RWPE2 (cell line): ENCODE measurements at regions not wholly inside any gene's neighbourhood (a gene's known extent, or its start where the extent isn't known, plus 50 kb on each side); places are given as distances from the start of the nearest gene placed in this dataset.

Source experiments
- ATAC-seq: fragments of 200-7000 bp; cut with Tn5 transposase; 3 replicates; pipeline ENCODE4 v1.9.1; 2021; ENCODE audit warnings: low read depth
- DNase-seq: peaks from one replicate; pipeline ENCODE4 v3.0.0-alpha.2; 2020; ENCODE audit warnings: low spot score
- H3K27ac ChIP-seq: fragments of 450-650 bp; 2 replicates; pipeline ENCODE4 v1.5.1; 2017; ENCODE audit warnings: mild to moderate bottlenecking; ENCODE audit not compliant: poor library complexity, severe bottlenecking
- H3K27me3 ChIP-seq: fragments of 250-450 bp; sonication (Bioruptor Pico); 2 replicates; pipeline ENCODE4 v1.5.1; 2021; ENCODE audit warnings: mild to moderate bottlenecking, moderate library complexity; ENCODE audit not compliant: insufficient read depth, poor library complexity, severe bottlenecking
- H3K36me3 ChIP-seq: fragments of 250-450 bp; sonication (Bioruptor Pico); 2 replicates; pipeline ENCODE4 v1.5.1; 2020; ENCODE audit warnings: low read depth, mild to moderate bottlenecking, moderate library complexity
- H3K4me1 ChIP-seq: fragments of 250-450 bp; sonication (Bioruptor Pico); 2 replicates; pipeline ENCODE4 v1.5.1; 2021; ENCODE audit warnings: mild to moderate bottlenecking, moderate library complexity; ENCODE audit not compliant: insufficient read depth, poor library complexity, severe bottlenecking
- H3K4me3 ChIP-seq: fragments of 250-450 bp; sonication (Bioruptor Pico); 2 replicates; pipeline ENCODE4 v1.5.1; 2021; ENCODE audit warnings: mild to moderate bottlenecking, moderate library complexity; ENCODE audit not compliant: severe bottlenecking
- H3K9me3 ChIP-seq: fragments of 250-450 bp; sonication (Bioruptor Pico); 2 replicates; pipeline ENCODE4 v1.5.1; 2021; ENCODE audit warnings: mild to moderate bottlenecking, moderate library complexity; ENCODE audit not compliant: severe bottlenecking
- TF ChIP-seq, protein P1 (sequence below): fragments of 450-650 bp; IDR thresholded peaks from one replicate; pipeline ENCODE4 v1.5.1; 2017; ENCODE audit warnings: mild to moderate bottlenecking, moderate library complexity; ENCODE audit not compliant: poor library complexity, severe bottlenecking

DNA sequence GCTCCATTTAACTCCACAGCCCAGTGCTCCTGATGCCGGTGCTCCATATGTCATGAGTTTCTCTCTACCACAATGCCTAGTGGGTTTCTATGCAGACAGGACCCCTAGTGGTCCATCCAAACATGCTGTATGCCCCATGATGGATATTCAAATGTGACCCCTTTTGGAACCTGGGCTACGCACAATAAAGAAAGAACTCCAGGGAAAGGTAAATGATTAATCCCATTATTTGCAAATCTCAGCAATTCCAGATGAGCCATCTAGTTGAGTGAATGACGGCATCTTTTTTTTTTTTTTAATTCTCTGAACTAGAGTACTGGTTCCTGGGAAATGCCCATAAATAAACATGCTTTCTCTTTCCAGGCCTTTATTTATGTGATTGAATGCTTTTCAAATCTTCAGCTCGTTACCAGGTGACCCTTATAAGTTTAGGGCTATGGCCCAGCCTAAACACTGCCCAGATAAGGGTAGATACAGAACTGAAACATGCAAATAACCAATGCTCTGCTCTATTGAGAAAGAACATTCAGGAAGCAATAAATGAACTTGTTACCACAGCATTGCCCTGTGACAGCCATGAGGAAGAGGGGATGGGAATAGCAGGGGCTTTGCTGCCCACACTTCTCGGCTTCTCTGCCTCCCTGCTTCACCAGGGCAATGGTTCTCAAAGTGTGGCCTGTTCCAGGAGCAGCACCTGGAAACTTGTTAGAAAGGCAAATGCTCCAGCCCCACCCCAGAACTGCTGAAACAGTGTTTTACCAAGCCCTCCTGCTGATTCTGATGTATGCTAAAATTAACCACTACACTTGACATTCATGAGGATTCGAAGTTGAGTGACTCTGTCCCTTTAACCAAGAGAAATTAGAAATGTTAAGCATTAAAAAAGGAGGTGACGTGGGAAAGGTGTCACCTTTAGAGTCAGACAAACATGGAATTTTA is 151.7 kb downstream of the SEC16B start:
- Histone ChIP-seq H3K27me3 (no peaks in the 10 kb centered on the region), H3K9me3 (no peaks in the 10 kb centered on the region), H3K4me1 (no peaks in the 10 kb centered on the region), H3K27ac (no peak overlapping the region), H3K4me3 (no peak overlapping the region), H3K36me3 (no peaks in the 10 kb centered on the region)
- DNase-seq (no peak), ATAC-seq (no peak)
- TF ChIP-seq, protein P1, sequence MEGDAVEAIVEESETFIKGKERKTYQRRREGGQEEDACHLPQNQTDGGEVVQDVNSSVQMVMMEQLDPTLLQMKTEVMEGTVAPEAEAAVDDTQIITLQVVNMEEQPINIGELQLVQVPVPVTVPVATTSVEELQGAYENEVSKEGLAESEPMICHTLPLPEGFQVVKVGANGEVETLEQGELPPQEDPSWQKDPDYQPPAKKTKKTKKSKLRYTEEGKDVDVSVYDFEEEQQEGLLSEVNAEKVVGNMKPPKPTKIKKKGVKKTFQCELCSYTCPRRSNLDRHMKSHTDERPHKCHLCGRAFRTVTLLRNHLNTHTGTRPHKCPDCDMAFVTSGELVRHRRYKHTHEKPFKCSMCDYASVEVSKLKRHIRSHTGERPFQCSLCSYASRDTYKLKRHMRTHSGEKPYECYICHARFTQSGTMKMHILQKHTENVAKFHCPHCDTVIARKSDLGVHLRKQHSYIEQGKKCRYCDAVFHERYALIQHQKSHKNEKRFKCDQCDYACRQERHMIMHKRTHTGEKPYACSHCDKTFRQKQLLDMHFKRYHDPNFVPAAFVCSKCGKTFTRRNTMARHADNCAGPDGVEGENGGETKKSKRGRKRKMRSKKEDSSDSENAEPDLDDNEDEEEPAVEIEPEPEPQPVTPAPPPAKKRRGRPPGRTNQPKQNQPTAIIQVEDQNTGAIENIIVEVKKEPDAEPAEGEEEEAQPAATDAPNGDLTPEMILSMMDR = no peak

DNA sequence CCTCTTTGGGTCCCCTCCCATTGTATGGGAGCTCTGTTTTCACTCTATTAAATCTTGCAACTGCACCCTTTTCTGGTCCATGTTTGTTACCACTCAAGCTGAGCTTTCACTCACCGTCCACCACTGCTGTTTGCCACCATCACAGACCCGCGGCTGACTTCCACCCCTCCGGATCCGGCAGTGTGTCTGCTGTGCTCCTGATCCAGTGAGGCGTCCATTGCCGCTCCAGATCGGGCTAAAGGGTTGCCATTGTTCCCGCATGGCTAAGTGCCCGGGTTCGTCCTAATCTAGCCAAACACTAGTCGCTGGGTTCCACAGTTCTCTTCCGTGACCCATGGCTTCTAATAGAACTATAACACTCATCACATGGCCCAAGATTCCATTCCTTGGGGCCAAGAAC is 157.2 kb downstream of the SEC16B start:
- H3K9me3 ChIP-seq = no peaks in the 10 kb centered on the region
- TF ChIP-seq, protein P1 = no peak
- no peak overlapping the region for H3K27ac ChIP-seq
- no peak for ATAC-seq
- no peaks in the 10 kb centered on the region for H3K36me3 ChIP-seq
- H3K4me3 ChIP-seq = no peak overlapping the region
- H3K4me1 ChIP-seq = no peaks in the 10 kb centered on the region
- no peaks in the 10 kb centered on the region for H3K27me3 ChIP-seq
- DNase-seq = no peak

DNA sequence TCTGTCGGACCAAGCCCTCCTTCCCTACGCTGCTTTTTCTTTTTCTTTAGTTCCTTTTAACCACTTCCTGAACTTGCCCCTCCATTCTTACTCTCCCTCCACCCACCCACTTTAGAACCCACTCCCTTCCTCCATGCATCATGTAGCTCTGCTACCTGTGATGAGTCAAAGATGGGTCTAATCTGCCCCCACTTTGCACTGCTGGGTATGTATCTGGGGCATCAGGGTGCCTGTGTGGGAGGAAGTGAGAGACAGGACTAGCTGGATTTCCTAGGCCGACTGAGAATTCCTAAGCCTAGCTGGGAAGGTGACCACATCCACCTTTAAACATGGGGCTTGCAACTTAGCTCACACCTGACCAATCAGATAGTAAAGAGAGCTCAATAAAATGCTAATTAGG is 157.7 kb downstream of the SEC16B start:
- Histone ChIP-seq H3K4me3 (no peak overlapping the region), H3K27ac (no peak overlapping the region), H3K36me3 (no peaks in the 10 kb centered on the region), H3K9me3 (no peaks in the 10 kb centered on the region), H3K4me1 (no peaks in the 10 kb centered on the region), H3K27me3 (no peaks in the 10 kb centered on the region)
- ATAC-seq (no peak), DNase-seq (no peak)
- TF ChIP-seq, protein P1 = no peak

DNA sequence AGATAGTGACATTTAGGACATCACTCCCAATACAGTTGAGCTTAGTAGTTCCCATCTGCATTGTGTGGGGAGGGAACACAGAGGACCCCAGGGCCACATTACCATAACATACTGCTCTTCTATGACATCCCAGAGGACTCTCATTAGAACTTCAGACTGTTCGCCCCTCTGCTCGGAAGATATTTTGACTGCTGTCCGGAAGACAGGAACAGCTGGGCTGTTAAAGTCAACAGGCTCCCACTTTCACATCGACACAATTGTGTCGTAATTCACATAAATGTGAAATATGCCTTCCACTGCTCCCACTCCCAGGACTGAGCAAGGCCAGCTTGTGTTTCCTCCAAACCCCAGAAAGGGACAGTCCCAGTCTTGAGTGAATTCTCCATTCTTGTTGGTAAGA is 158.4 kb downstream of the SEC16B start:
- no peak overlapping the region for H3K4me3 ChIP-seq
- no peaks in the 10 kb centered on the region for H3K4me1 ChIP-seq
- H3K36me3 ChIP-seq = no peaks in the 10 kb centered on the region
- no peak for DNase-seq
- H3K27ac ChIP-seq = no peak overlapping the region
- TF ChIP-seq, protein P1 = no peak
- no peaks in the 10 kb centered on the region for H3K9me3 ChIP-seq
- ATAC-seq = no peak
- H3K27me3 ChIP-seq = no peaks in the 10 kb centered on the region

DNA sequence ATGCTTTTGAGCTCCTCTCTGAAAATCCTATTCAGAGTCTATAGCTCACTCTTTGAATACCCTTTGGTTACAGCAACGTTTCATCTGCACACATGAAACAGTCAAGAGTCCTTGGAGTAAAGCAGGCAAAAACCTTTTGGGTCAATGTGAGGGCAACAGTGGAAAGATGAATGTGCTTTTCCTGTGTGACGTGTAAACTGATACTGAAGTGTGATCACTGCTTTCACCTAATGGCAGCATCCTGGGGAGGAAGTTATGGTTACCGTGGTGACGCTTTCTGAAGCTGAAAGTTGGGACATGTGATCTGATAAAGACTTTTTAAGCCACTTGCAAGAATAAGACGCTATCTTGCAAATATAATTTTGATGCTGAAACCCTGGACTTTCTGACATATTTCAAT is 160.0 kb downstream of the SEC16B start:
- Histone ChIP-seq H3K4me3 (no peak overlapping the region), H3K9me3 (no peaks in the 10 kb centered on the region), H3K36me3 (no peaks in the 10 kb centered on the region), H3K4me1 (no peaks in the 10 kb centered on the region), H3K27ac (no peak overlapping the region), H3K27me3 (no peaks in the 10 kb centered on the region)
- ATAC-seq = no peak
- DNase-seq = no peak
- TF ChIP-seq, protein P1 = no peak
